Trophoblast cell (in vitro differentiated cells and primary cell): ENCODE measurements at regions not wholly inside any gene's neighbourhood (a gene's known extent, or its start where the extent isn't known, plus 50 kb on each side); places are given as distances from the start of the nearest gene placed in this dataset.

Experiments used
- DNase-seq, 2 donors: peaks; one replicate each; pipeline ENCODE4 v3.0.0-alpha.2; 2016
- H2AFZ ChIP-seq: 2 replicates; pipeline ENCODE4 v1.6.1; 2013; ENCODE audit warnings: low read length, moderate library complexity, mild to moderate bottlenecking; ENCODE audit not compliant: insufficient read depth, poor library complexity
- H2AK5ac ChIP-seq: 2 replicates; pipeline ENCODE4 v1.6.1; 2013; ENCODE audit warnings: mild to moderate bottlenecking, low read length
- H2BK120ac ChIP-seq: 2 replicates; pipeline ENCODE4 v1.6.1; 2013; ENCODE audit warnings: low read length, mild to moderate bottlenecking, moderate library complexity; ENCODE audit not compliant: insufficient read depth, poor library complexity
- H2BK12ac ChIP-seq: 2 replicates; pipeline ENCODE4 v1.6.1; 2013; ENCODE audit warnings: mild to moderate bottlenecking, low read length, moderate library complexity
- H2BK5ac ChIP-seq: 2 replicates; pipeline ENCODE4 v1.6.1; 2013; ENCODE audit warnings: low read length, low read depth, moderate library complexity, mild to moderate bottlenecking; ENCODE audit not compliant: poor library complexity
- H3K14ac ChIP-seq: 2 replicates; pipeline ENCODE4 v1.6.1; 2013; ENCODE audit warnings: mild to moderate bottlenecking, low read length
- H3K18ac ChIP-seq: 2 replicates; pipeline ENCODE4 v1.6.1; 2013; ENCODE audit warnings: mild to moderate bottlenecking, low read length
- H3K23ac ChIP-seq: 2 replicates; pipeline ENCODE4 v1.6.1; 2013; ENCODE audit warnings: low read length
- H3K27ac ChIP-seq: 2 replicates; pipeline ENCODE4 v1.5.1; 2013; ENCODE audit warnings: low read depth, mild to moderate bottlenecking, inconsistent platforms, low read length, moderate library complexity
- H3K27me3 ChIP-seq: 2 replicates; pipeline ENCODE4 v1.6.1; 2013; ENCODE audit warnings: inconsistent platforms, mild to moderate bottlenecking, low read length, moderate library complexity; ENCODE audit not compliant: insufficient read depth
- H3K36me3 ChIP-seq, 2 experiments: 1 replicate in 1 of 2; 2 replicates in 1 of 2; pipeline ENCODE4 v1.6.1; 2013; ENCODE audit warnings: low read length in 2 of 2, mild to moderate bottlenecking in 2 of 2, moderate library complexity in 1 of 2; ENCODE audit not compliant: insufficient read depth in 2 of 2, control insufficient read depth in 1 of 2
- H3K4ac ChIP-seq: 2 replicates; pipeline ENCODE4 v1.6.1; 2013; ENCODE audit warnings: low read depth, mild to moderate bottlenecking, low read length, moderate library complexity
- H3K4me1 ChIP-seq, 2 experiments: 1 replicate in 1 of 2; 2 replicates in 1 of 2; pipeline ENCODE4 v1.6.1; 2013; ENCODE audit warnings: low read length in 2 of 2, mild to moderate bottlenecking in 2 of 2, moderate library complexity in 1 of 2; ENCODE audit not compliant: insufficient read depth in 2 of 2, control insufficient read depth in 1 of 2
- H3K4me2 ChIP-seq: 2 replicates; pipeline ENCODE4 v1.6.1; 2013; ENCODE audit warnings: inconsistent platforms, mild to moderate bottlenecking, low read length, moderate library complexity
- H3K4me3 ChIP-seq: 2 replicates; pipeline ENCODE4 v1.5.1; 2013; ENCODE audit warnings: mild to moderate bottlenecking, low read depth, low read length, inconsistent platforms
- H3K79me1 ChIP-seq: one replicate; pipeline ENCODE4 v1.6.1; 2013; ENCODE audit warnings: low read length
- H3K79me2 ChIP-seq: 2 replicates; pipeline ENCODE4 v1.6.1; 2013; ENCODE audit warnings: low read length, mild to moderate bottlenecking; ENCODE audit not compliant: control insufficient read depth, insufficient read depth, poor library complexity
- H3K9ac ChIP-seq: 2 replicates; pipeline ENCODE4 v1.6.1; 2013; ENCODE audit warnings: mild to moderate bottlenecking, low read length
- H3K9me3 ChIP-seq: 2 replicates; pipeline ENCODE4 v1.6.1; 2013; ENCODE audit warnings: low read depth, mild to moderate bottlenecking, control low read depth, inconsistent platforms, low read length; ENCODE audit not compliant: insufficient read depth
- H4K12ac ChIP-seq: 2 replicates; pipeline ENCODE4 v1.6.1; 2013; ENCODE audit warnings: low read depth, mild to moderate bottlenecking, low read length, moderate library complexity
- H4K8ac ChIP-seq: 2 replicates; pipeline ENCODE4 v1.6.1; 2013; ENCODE audit warnings: low read depth, mild to moderate bottlenecking, low read length, moderate library complexity
- H4K91ac ChIP-seq: one replicate; pipeline ENCODE4 v1.6.1; 2013; ENCODE audit warnings: low read depth, mild to moderate bottlenecking, low read length, moderate library complexity
- WGBS: extraction: QIAGEN DNeasy Blood & Tissue Kit; methylation state at CpG from one replicate; pipeline ENCODE4 v1.1.7; 2013; ENCODE audit warnings: missing lambda C conversion rate; ENCODE audit not compliant: insufficient read length, insufficient coverage; ENCODE audit errors: extremely low coverage; 5-methylcytosine and 5-hydroxymethylcytosine counted together

DNA sequence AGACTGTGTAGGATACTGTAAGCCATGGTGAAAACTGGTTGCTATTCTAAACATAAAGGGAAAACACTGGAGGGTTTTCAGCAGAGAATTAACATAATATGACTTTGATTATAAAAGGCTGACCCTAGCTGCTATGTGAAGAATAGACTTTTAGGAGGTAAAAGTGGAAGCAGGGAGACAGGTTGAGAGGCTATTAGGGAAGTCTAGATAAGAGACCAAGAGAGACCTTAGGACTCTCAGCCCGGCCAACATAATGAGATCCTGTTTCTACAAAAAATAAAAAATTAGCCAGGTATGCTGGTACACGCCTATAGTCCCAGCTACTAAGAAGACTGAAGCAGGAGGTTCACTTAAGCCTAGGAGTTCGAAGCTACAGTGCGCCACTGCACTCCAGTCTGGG, 393.2 kb upstream of the PMFBP1 start:
- Histone ChIP-seq H3K36me3 (no peaks in the 10 kb centered on the region), H3K27ac (no peak overlapping the region), H3K79me2 (no peaks in the 10 kb centered on the region), H3K4ac (no peak overlapping the region), H4K91ac (no peak overlapping the region), H2BK5ac (no peak overlapping the region), H3K9me3 (no peaks in the 10 kb centered on the region), H3K4me1 (no peaks in the 10 kb centered on the region), H3K79me1 (no peaks in the 10 kb centered on the region), H2AFZ (no peak overlapping the region), H3K27me3 (no peaks in the 10 kb centered on the region), H3K14ac (no peak overlapping the region), H3K18ac (no peak overlapping the region), H3K23ac (no peak overlapping the region), H3K4me2 (no peak overlapping the region), H3K4me3 (no peak overlapping the region), H2BK12ac (no peak overlapping the region), H2BK120ac (no peak overlapping the region), H4K12ac (no peak overlapping the region), H3K9ac (no peak overlapping the region), H4K8ac (no peak overlapping the region), H2AK5ac (no peak overlapping the region)
- WGBS, result no CpG with 5 or more reads among the region's 4 CpGs
- DNase-seq, result no peak

DNA sequence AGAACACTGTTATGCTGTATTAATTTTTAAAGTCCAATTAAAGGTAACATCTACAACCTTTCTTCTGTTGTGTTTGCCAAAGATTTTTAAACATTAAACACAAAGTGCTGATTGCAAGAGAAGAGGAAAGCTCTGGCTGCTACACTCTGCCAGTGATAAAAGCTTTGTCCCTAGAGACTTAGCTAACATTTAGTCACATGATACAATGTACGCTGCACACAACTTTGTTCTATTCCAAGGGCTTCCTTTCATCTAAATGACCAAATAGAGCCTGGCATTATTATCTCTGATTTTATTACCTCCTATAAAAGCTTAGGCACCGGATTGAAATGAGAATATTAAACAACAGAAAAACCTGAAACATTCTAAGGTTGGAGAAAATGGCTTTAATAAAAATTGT, 388.7 kb upstream of the PMFBP1 start:
- Histone ChIP-seq H4K8ac (no peak overlapping the region), H2BK12ac (no peak overlapping the region), H3K14ac (no peak overlapping the region), H3K9ac (no peak overlapping the region), H2AFZ (no peak overlapping the region), H2BK120ac (no peak overlapping the region), H3K4ac (no peak overlapping the region), H3K18ac (no peak overlapping the region), H4K91ac (no peak overlapping the region), H3K4me2 (no peak overlapping the region), H4K12ac (no peak overlapping the region), H3K23ac (no peak overlapping the region), H3K27me3 (no peaks in the 10 kb centered on the region), H3K27ac (no peak overlapping the region), H3K36me3 (no peaks in the 10 kb centered on the region), H3K4me1 (no peaks in the 10 kb centered on the region), H3K79me2 (no peaks in the 10 kb centered on the region), H3K9me3 (no peaks in the 10 kb centered on the region), H3K79me1 (no peaks in the 10 kb centered on the region), H3K4me3 (no peak overlapping the region), H2BK5ac (no peak overlapping the region), H2AK5ac (no peak overlapping the region)
- no CpG with 5 or more reads among the region's 2 CpGs for WGBS
- DNase-seq, result no peak

DNA sequence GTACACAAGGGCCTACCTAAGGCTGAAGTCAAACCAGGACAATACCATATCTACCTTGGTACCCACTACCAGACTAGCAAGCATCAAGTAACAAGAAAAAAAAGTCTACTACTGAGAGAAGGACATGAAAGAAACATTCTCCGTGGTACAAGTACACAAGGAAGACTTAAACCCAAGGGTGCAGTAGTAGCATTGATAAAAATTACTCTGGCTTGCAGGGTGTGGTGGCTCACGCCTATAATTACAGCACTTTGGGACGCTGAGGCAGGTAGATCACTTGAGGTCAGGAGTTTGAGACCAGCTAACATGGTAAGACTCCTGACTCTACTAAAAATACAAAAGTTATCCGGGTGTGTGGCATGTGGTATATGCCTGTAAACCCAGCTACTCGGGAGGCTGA, 386.5 kb upstream of the PMFBP1 start:
- WGBS, result no CpG with 5 or more reads among the region's 5 CpGs
- no peak overlapping the region for H2BK5ac ChIP-seq

DNA sequence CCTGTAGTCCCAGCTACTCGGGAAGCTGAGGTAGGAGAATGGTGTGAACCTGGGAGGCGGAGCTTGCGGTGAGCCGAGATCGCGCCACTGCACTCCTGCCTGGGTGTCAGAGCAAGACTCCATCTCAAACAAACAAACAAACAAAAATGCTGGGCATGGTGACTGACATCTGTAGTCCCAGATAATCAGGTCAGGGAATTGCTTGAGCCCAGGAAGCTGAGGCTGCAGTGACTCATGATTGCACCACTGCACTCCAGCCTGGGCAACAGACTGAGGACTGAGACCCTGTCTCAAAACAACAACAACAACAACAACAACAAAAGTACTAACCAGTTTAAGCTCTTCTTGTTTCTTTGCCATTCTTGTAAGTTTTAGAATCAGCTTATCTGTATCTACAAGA, 383.0 kb upstream of the PMFBP1 start:
- no peak overlapping the region for H2BK12ac ChIP-seq
- no peak overlapping the region for H2AK5ac ChIP-seq
- H3K23ac ChIP-seq, result no peak overlapping the region
- no peaks in the 10 kb centered on the region for H3K36me3 ChIP-seq
- H4K91ac ChIP-seq, result no peak overlapping the region
- H3K79me2 ChIP-seq, result no peaks in the 10 kb centered on the region
- H3K4ac ChIP-seq, result no peak overlapping the region
- H2AFZ ChIP-seq, result no peak overlapping the region
- H3K14ac ChIP-seq, result no peak overlapping the region
- DNase-seq, result peak; percentile 81 to 89
- H3K9ac ChIP-seq, result no peak overlapping the region
- no peak overlapping the region for H2BK5ac ChIP-seq
- H3K27ac ChIP-seq, result no peak overlapping the region
- no peak overlapping the region for H3K18ac ChIP-seq
- H3K4me1 ChIP-seq, result no peaks in the 10 kb centered on the region
- H3K79me1 ChIP-seq, result no peaks in the 10 kb centered on the region
- H3K4me3 ChIP-seq, result no peak overlapping the region
- WGBS, result no CpG with 5 or more reads among the region's 6 CpGs
- H4K8ac ChIP-seq, result no peak overlapping the region
- H3K4me2 ChIP-seq, result no peak overlapping the region
- no peaks in the 10 kb centered on the region for H3K27me3 ChIP-seq
- H3K9me3 ChIP-seq, result no peaks in the 10 kb centered on the region
- H4K12ac ChIP-seq, result no peak overlapping the region
- no peak overlapping the region for H2BK120ac ChIP-seq

More for the DNA sequence above, 386.5 kb upstream of the PMFBP1 start:
- Histone ChIP-seq H3K36me3 (no peaks in the 10 kb centered on the region), H3K4me2 (no peak overlapping the region), H3K27ac (no peak overlapping the region), H3K79me1 (no peaks in the 10 kb centered on the region), H3K4me1 (no peaks in the 10 kb centered on the region), H2BK12ac (no peak overlapping the region), H3K4me3 (no peak overlapping the region), H3K9me3 (no peaks in the 10 kb centered on the region), H3K14ac (no peak overlapping the region), H3K4ac (no peak overlapping the region), H2AK5ac (no peak overlapping the region), H4K8ac (no peak overlapping the region), H2AFZ (no peak overlapping the region), H3K27me3 (no peaks in the 10 kb centered on the region), H3K23ac (no peak overlapping the region), H3K18ac (no peak overlapping the region), H3K79me2 (no peaks in the 10 kb centered on the region), H4K91ac (no peak overlapping the region), H3K9ac (no peak overlapping the region), H2BK120ac (no peak overlapping the region), H4K12ac (no peak overlapping the region)
- DNase-seq, result no peak
